Endodermal cell (in vitro differentiated cells): ENCODE measurements at regions not wholly inside any gene's neighbourhood (a gene's known extent, or its start where the extent isn't known, plus 50 kb on each side); places are given as distances from the start of the nearest gene placed in this dataset.

Experiments used
- DNase-seq: peaks from one replicate; pipeline ENCODE4 v3.0.0-alpha.2; 2017
- H3K27ac ChIP-seq: 2 replicates; pipeline ENCODE4 v1.5.1; 2013; ENCODE audit warnings: mild to moderate bottlenecking, low read depth, low read length, moderate library complexity
- H3K27me3 ChIP-seq: 2 replicates; pipeline ENCODE4 v1.6.1; 2013; ENCODE audit warnings: mild to moderate bottlenecking, low read length, moderate library complexity; ENCODE audit not compliant: insufficient read depth, control insufficient read depth, poor library complexity, severe bottlenecking
- H3K36me3 ChIP-seq: 2 replicates; pipeline ENCODE4 v1.7.0; 2013; ENCODE audit warnings: mild to moderate bottlenecking, low read length, moderate library complexity; ENCODE audit not compliant: control insufficient read depth, insufficient read depth
- H3K4me1 ChIP-seq: one replicate; pipeline ENCODE4 v1.7.0; 2013; ENCODE audit warnings: low read length; ENCODE audit not compliant: control insufficient read depth, insufficient read depth
- H3K4me3 ChIP-seq: 2 replicates; pipeline ENCODE4 v1.5.1; 2013; ENCODE audit warnings: mild to moderate bottlenecking, low read length, moderate library complexity
- H3K9ac ChIP-seq: 2 replicates; pipeline ENCODE4 v1.6.1; 2013; ENCODE audit warnings: mild to moderate bottlenecking, low read length, moderate library complexity; ENCODE audit not compliant: poor library complexity, severe bottlenecking; ENCODE audit errors: extremely low read depth
- H3K9me3 ChIP-seq: 2 replicates; pipeline ENCODE4 v1.6.1; 2013; ENCODE audit warnings: mild to moderate bottlenecking, low read length, moderate library complexity; ENCODE audit not compliant: control insufficient read depth
- H3K27ac Mint-ChIP-seq: 2 replicates; pipeline ENCODE4 v1.8.0; 2020; ENCODE audit warnings: mixed read lengths
- H3K27me3 Mint-ChIP-seq: 2 replicates; pipeline ENCODE4 v1.8.0; 2021; ENCODE audit warnings: mild to moderate bottlenecking, mixed read lengths; ENCODE audit not compliant: insufficient read depth
- H3K36me3 Mint-ChIP-seq: 2 replicates; pipeline ENCODE4 v1.8.0; 2020; ENCODE audit warnings: low read depth, mixed read lengths
- H3K4me1 Mint-ChIP-seq: 2 replicates; pipeline ENCODE4 v1.8.0; 2020; ENCODE audit warnings: mixed read lengths
- H3K4me3 Mint-ChIP-seq: 2 replicates; pipeline ENCODE4 v1.8.0; 2020; ENCODE audit warnings: mild to moderate bottlenecking, moderate library complexity, mixed read lengths
- H3K9me3 Mint-ChIP-seq: 2 replicates; pipeline ENCODE4 v1.8.0; 2020; ENCODE audit warnings: mild to moderate bottlenecking, mixed read lengths
- WGBS, 2 experiments: methylation state at CpG; one replicate each; pipeline versions ENCODE4 v1.1.5 to v1.1.7; 2013; ENCODE audit warnings: missing lambda C conversion rate in 2 of 2, mixed read lengths in 1 of 2; ENCODE audit not compliant: insufficient coverage in 1 of 2, insufficient read length in 1 of 2; 5-methylcytosine and 5-hydroxymethylcytosine counted together
- TF ChIP-seq, protein P1 (sequence below): fragments of 200-600 bp; sonication (generic); conservative IDR thresholded peaks from 2 replicates; pipeline ENCODE4 v1.5.0; 2021; ENCODE audit warnings: antibody characterized with exemption, mild to moderate bottlenecking

- H3K9me3 ChIP-seq: no peaks in the 10 kb centered on the region
- H3K27ac Mint-ChIP-seq: no peak overlapping the region
These were observed 1326.3 kb downstream of the XPNPEP1 start for GRCh38 chr10:108597031-108597430.

DNA sequence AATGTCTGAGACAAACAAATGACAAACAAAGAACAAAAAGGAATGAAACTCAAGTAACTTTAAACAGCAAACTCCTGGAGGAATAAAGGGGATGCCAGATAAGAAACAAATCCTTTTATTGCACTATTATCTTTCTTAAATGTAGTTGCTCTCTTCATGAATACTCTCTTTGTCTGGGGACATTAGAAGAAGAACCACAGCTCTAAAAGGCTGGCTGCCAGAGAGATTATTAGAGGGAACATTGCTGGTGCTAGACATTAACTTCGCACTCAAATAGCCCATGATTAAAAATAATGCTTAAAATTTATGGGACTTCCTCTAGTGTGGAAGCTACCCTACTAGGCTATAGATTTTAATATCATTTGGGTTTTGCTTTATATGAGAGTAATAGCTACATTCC is 1330.4 kb downstream of the XPNPEP1 start:
- Histone ChIP-seq H3K4me1 (no peaks in the 10 kb centered on the region), H3K27ac (no peak overlapping the region), H3K9ac (no peak overlapping the region), H3K27me3 (no peaks in the 10 kb centered on the region), H3K36me3 (no peaks in the 10 kb centered on the region), H3K9me3 (no peaks in the 10 kb centered on the region), H3K4me3 (no peak overlapping the region)
- H3K27me3 Mint-ChIP-seq: peaks cover 57% of the 10 kb centered on the region
- TF ChIP-seq, protein P1, sequence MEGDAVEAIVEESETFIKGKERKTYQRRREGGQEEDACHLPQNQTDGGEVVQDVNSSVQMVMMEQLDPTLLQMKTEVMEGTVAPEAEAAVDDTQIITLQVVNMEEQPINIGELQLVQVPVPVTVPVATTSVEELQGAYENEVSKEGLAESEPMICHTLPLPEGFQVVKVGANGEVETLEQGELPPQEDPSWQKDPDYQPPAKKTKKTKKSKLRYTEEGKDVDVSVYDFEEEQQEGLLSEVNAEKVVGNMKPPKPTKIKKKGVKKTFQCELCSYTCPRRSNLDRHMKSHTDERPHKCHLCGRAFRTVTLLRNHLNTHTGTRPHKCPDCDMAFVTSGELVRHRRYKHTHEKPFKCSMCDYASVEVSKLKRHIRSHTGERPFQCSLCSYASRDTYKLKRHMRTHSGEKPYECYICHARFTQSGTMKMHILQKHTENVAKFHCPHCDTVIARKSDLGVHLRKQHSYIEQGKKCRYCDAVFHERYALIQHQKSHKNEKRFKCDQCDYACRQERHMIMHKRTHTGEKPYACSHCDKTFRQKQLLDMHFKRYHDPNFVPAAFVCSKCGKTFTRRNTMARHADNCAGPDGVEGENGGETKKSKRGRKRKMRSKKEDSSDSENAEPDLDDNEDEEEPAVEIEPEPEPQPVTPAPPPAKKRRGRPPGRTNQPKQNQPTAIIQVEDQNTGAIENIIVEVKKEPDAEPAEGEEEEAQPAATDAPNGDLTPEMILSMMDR: no peak
- no peaks in the 10 kb centered on the region for H3K9me3 Mint-ChIP-seq
- no peak for DNase-seq
- H3K36me3 Mint-ChIP-seq: no peaks in the 10 kb centered on the region
- WGBS, 2 experiments: 92% methylated on average over 1 of the region's 1 CpG; no CpG with 5 or more reads in 1 of the 2 experiments
- H3K27ac Mint-ChIP-seq: no peak overlapping the region
- H3K4me1 Mint-ChIP-seq: peaks cover 14% of the 10 kb centered on the region
- H3K4me3 Mint-ChIP-seq: no peak overlapping the region

More at GRCh38 chr10:108597031-108597430, 1326.3 kb downstream of the XPNPEP1 start:
- H3K27me3 ChIP-seq: no peaks in the 10 kb centered on the region
- 86 to 96% methylated on average over 5 to 6 of the region's 6 CpGs for WGBS, 2 experiments
- H3K36me3 Mint-ChIP-seq: no peaks in the 10 kb centered on the region
- H3K4me3 Mint-ChIP-seq: no peak overlapping the region
- no peaks in the 10 kb centered on the region for H3K9me3 Mint-ChIP-seq
- TF ChIP-seq, protein P1: no peak
- no peak overlapping the region for H3K27ac ChIP-seq
- H3K27me3 Mint-ChIP-seq: peaks cover 68% of the 10 kb centered on the region
- DNase-seq: no peak
- no peak overlapping the region for H3K9ac ChIP-seq
- no peaks in the 10 kb centered on the region for H3K4me1 ChIP-seq
- no peaks in the 10 kb centered on the region for H3K36me3 ChIP-seq
- peaks cover 40% of the 10 kb centered on the region for H3K4me1 Mint-ChIP-seq
- no peak overlapping the region for H3K4me3 ChIP-seq

DNA sequence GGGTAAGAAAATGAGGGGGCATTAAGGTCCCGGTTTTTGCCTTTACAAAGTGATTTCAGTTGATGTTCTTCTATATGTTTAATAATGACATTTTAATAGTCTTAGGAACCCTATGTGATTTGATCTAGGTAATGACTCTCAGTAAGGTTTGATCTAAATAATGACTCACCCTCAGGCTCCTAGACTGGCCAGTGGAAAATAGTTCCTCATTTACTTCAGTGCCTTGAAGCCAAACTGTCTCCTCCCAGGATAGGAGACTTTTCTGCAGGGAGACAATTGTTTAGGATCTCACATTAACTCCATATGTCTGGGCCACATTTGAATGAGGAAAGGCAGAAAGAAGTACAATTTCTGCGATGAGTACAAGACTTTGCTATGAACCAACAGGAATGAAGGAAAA is 1331.9 kb downstream of the XPNPEP1 start:
- H3K4me3 Mint-ChIP-seq: no peak overlapping the region
- Histone ChIP-seq H3K9ac (no peak overlapping the region), H3K27ac (no peak overlapping the region), H3K4me1 (no peaks in the 10 kb centered on the region), H3K9me3 (no peaks in the 10 kb centered on the region), H3K27me3 (no peaks in the 10 kb centered on the region), H3K36me3 (no peaks in the 10 kb centered on the region), H3K4me3 (no peak overlapping the region)
- H3K27ac Mint-ChIP-seq: no peak overlapping the region
- H3K9me3 Mint-ChIP-seq: no peaks in the 10 kb centered on the region
- DNase-seq: no peak
- TF ChIP-seq, protein P1: no peak
- 84 to 100% methylated on average over 2 of the region's 2 CpGs for WGBS, 2 experiments
- H3K36me3 Mint-ChIP-seq: no peaks in the 10 kb centered on the region
- peaks cover 47% of the 10 kb centered on the region for H3K27me3 Mint-ChIP-seq
- H3K4me1 Mint-ChIP-seq: peaks cover 8% of the 10 kb centered on the region
